Coronary artery (tissue), 2 donors: ENCODE measurements at regions not wholly inside any gene's neighbourhood (a gene's known extent, or its start where the extent isn't known, plus 50 kb on each side); places are given as distances from the start of the nearest gene placed in this dataset.

ENCODE experiments used
- DNase-seq: peaks from one replicate; pipeline ENCODE4 v3.0.0-alpha.2; 2017; ENCODE audit warnings: low spot score
- H3K27ac ChIP-seq, 2 donors: fragments of 200-600 bp; sonication (generic); one replicate each; pipeline ENCODE4 v1.5.1; 2016 to 2019
- H3K4me3 ChIP-seq: fragments of 200-600 bp; sonication (generic); 2 replicates; pipeline ENCODE4 v1.5.1; 2016; ENCODE audit warnings: mild to moderate bottlenecking, moderate library complexity
- TF ChIP-seq, protein P1 (sequence below): fragments of 200-600 bp; sonication (generic); IDR thresholded peaks from one replicate; pipeline ENCODE4 v1.5.1; 2019; ENCODE audit warnings: antibody characterized with exemption

DNA sequence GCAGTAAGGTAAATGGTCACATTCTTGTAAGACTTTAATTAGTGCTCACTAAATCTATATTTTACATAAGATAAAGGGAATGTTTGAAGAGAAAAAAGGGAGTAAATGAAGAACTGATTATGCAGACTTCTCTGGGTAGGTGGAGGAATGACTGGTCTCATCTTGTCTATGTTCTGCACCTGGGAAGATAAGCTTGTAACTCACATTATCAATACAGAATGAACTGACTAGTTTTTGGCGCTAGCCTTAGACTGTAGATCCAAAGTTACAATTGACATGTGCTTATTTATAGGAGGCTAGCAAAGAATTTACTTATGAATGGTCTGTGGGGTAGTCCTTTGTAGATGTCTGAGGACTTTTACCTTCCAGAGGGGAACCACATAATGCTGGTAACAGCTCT is 214.9 kb upstream of the RAB4A start:
- TF ChIP-seq, protein P1, sequence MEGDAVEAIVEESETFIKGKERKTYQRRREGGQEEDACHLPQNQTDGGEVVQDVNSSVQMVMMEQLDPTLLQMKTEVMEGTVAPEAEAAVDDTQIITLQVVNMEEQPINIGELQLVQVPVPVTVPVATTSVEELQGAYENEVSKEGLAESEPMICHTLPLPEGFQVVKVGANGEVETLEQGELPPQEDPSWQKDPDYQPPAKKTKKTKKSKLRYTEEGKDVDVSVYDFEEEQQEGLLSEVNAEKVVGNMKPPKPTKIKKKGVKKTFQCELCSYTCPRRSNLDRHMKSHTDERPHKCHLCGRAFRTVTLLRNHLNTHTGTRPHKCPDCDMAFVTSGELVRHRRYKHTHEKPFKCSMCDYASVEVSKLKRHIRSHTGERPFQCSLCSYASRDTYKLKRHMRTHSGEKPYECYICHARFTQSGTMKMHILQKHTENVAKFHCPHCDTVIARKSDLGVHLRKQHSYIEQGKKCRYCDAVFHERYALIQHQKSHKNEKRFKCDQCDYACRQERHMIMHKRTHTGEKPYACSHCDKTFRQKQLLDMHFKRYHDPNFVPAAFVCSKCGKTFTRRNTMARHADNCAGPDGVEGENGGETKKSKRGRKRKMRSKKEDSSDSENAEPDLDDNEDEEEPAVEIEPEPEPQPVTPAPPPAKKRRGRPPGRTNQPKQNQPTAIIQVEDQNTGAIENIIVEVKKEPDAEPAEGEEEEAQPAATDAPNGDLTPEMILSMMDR: no peak

DNA sequence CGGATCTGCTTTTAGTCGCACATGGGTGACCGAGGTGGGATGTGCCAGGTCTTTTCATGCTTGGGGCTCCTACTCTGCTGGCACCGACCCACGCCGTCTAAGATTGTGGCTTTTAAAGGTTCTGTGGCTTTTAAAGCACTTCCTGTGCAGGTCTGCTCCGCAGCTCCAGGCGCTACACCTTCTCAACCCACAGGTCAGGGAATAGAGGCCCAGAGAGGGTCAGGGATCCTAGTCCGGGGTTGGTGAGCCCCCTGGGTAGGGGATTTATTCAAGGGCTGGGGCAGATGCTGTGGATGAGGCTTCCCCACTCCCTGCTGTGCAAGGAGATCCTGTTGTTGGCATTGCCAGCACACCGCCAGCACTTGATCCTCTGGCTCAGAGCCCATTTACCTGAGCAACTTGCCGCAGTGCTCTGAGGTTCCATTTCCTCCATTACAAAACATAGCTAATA is 212.8 kb upstream of the RAB4A start:
- DNase-seq: no peak
- TF ChIP-seq, protein P1: no peak
- H3K4me3 ChIP-seq: no peak overlapping the region
- H3K27ac ChIP-seq: peak overlapping the region in 1 of 2 donors; percentile 42

More for the DNA sequence above, 214.9 kb upstream of the RAB4A start:
- Histone ChIP-seq H3K4me3 (no peak overlapping the region), H3K27ac (no peak overlapping the region)
- no peak for DNase-seq

DNA sequence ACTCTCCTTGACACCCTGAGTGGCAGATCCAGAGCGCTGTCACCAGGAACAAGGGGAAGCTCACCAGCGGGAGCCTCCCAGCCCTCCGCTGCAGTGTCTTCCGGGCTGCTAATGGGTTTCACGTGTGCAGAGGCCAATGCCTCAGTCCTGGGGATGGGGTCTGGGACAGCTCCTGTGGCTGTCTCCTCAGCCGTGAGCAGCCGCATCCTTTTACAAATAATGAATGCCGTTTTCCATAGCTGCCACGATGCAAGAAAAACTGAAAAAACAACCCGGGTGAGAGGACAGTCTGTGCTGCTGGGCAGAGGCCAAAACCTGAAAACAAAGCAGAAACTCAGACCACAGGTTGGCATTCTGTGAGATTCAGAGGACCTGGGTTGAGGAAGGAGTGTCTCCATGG is 212.2 kb upstream of the RAB4A start:
- DNase-seq: no peak
- Histone ChIP-seq H3K4me3 (no peak overlapping the region), H3K27ac (peak overlapping the region in 1 of 2 donors; percentile 42)
- TF ChIP-seq, protein P1: no peak

DNA sequence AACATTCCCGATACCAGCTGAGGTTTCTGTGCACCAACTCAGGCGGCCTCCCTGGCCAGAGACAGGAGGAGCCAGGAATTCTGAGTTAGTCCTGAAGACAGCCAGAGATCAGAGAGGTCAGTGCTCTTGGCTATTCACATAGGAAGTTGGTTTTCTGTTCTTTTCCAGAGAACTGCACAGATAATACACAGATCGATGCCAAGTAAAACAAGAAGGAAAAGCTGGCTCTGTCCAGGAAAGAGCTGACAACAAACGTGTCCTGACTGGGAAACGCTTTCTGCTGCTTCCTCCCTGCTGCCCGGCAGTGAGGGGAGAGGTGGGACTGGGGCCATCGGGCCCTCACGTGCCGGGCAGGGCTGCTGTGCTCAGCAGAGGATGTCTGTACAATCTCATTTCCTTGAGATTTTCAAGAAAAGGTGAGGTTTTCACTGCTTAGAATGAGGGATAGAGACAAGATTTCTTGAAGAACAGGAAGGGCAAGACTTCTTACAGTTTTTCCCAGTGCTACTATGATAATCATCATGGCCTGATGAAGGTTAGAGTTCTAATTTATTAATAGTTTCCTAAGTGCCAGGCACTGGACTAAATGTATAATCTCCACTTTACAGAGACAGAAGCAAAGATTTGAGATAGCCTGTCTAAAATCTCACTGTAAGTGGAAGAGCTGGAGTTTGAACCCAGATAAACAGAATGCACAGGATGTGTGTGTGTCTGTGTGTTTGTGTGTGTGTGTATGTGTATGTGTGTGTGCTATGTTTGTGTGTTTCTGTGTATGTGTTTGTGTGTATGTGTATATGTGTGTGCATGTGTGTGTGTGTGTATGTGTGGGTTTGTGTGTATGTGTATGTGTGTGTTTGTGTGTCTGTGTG is 211.0 kb upstream of the RAB4A start:
- TF ChIP-seq, protein P1: no peak
- Histone ChIP-seq H3K4me3 (peak overlapping the region; percentile 23), H3K27ac (peak overlapping the region in 1 of 2 donors; percentile 57)
- DNase-seq: no peak

DNA sequence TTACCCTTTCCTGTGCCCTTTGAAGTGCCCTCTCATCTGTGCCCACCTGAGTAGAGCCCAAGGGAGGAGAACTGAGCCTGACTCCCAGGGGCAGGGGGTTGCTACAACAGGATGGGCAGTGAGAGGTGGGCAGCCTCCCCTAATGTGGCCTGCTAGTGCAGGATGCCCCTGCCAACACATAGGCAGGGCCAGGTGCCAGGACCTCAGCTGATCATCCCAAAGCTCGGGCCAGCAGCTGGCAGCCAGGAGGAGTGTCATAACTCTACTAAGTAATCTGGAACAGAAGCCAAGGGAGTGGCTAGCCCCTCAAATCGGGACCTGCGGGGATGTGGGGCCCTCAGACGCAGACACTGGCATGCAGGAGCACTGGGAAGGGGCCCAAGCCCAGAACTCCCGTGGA is 208.8 kb upstream of the RAB4A start:
- TF ChIP-seq, protein P1: no peak
- Histone ChIP-seq H3K27ac (no peak overlapping the region), H3K4me3 (no peak overlapping the region)
- DNase-seq: no peak

DNA sequence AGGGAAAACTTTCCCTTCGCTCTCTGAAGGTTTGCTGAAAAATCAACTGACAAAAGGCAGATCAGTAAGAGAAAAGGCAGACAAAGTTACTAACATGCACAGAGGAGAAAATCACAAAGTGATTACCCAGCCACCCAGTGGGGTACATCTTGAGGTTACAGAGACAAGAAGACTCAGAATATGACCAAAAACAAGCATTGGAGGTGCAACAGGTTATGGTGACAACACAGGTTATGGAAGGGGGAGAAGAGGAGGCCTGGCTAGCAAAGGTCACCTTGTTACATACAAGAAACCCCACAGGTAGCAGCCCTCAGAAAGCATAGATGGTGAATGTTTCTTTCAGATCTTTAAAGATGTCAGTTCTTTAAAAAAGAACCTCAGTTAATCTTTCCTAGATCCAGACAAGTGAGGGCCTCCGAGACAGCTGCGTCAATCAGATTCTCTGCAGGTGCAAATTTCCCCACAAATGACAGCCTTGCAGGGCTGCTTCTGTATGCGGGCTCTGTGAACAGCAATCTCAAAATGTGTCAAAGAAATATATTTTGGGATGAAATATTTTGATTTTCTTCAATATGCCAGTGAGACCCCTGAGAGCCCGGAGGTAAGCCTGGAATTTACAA is 207.6 kb upstream of the RAB4A start:
- TF ChIP-seq, protein P1: no peak
- no peak for DNase-seq
- Histone ChIP-seq H3K27ac (no peak overlapping the region), H3K4me3 (no peak overlapping the region)
